K562 (cell line): ENCODE measurements at regions not wholly inside any gene's neighbourhood (a gene's known extent, or its start where the extent isn't known, plus 50 kb on each side); places are given as distances from the start of the nearest gene placed in this dataset.

Experiments
- ATAC-seq: fragments of 200-7000 bp; cut with Tn5 transposase; 3 replicates; pipeline ENCODE4 v1.9.1; 2020; ENCODE audit warnings: moderate library complexity
- BruUV-seq: library from RNA; stranded (reverse); fragments of 400-500 nt; replicated peaks from 2 replicates; lab custom pipeline; 2021; lab: Mats Ljungman, UMichigan
- CTCF ChIA-PET: fragments of 300-600 bp; formaldehyde crosslinking; extraction: SDS; loops from one replicate; lab custom pipeline; 2021; ENCODE audit warnings: low intra/inter-chr PET ratio; lab: Yijun Ruan, JAX
- POLR2A ChIA-PET: fragments of 300-600, 350-650 bp; sonication (Branson Sonifier 250); formaldehyde crosslinking; extraction: SDS; loops from one replicate; lab custom pipeline; 2021; ENCODE audit warnings: antibody characterized with exemption, inconsistent platforms; lab: Yijun Ruan, JAX
- DNase-seq, 4 experiments: peaks; one replicate each; pipeline versions ENCODE4 v3.0.0 to v3.0.0-alpha.2; 2011 to 2018; ENCODE audit warnings: low spot score in 3 of 4, mixed read lengths in 3 of 4; ENCODE audit errors: extremely low read depth in 1 of 4
- FAIRE-seq: peaks from 2 replicates; lab custom pipeline; 2011; peaks lifted over from hg19 to GRCh38; lab: Jason Lieb, UNC
- H2AFZ ChIP-seq: 2 replicates; pipeline ENCODE4 v1.6.0; 2011; ENCODE audit warnings: low read depth, low read length, control low read depth, inconsistent platforms
- H3K27ac ChIP-seq: fragments of 200-600 bp; 3 replicates; pipeline ENCODE4 v1.8.0; 2011; ENCODE audit warnings: low read depth, mild to moderate bottlenecking, control low read depth, inconsistent platforms, low read length, moderate library complexity, mixed read lengths; ENCODE audit errors: extremely low read depth
- H3K27me3 ChIP-seq, 2 experiments: fragments of 300-600 bp in 1 of 2; 2 replicates in 1 of 2; 3 replicates in 1 of 2; pipeline versions ENCODE4 v1.6.0 to v1.8.0; 2011; ENCODE audit warnings: inconsistent platforms in 2 of 2, low read length in 2 of 2, mild to moderate bottlenecking in 1 of 2, mixed read lengths in 1 of 2, moderate library complexity in 1 of 2; ENCODE audit not compliant: control insufficient read depth in 2 of 2, insufficient read depth in 2 of 2
- H3K36me3 ChIP-seq: fragments of 300-600 bp; 3 replicates; pipeline ENCODE4 v1.8.0; 2011; ENCODE audit warnings: mild to moderate bottlenecking, low read length, inconsistent platforms; ENCODE audit not compliant: control insufficient read depth, insufficient read depth
- H3K4me1 ChIP-seq, 2 experiments: fragments of 200-600 bp in 1 of 2; replicated peaks in 1 of 2; 2 replicates in 1 of 2; 3 replicates in 1 of 2; pipeline versions ENCODE4 v1.5.1 to v1.8.0; 2011; ENCODE audit warnings: inconsistent platforms in 2 of 2, low read length in 2 of 2, mild to moderate bottlenecking in 1 of 2, mixed read lengths in 1 of 2, moderate library complexity in 1 of 2; ENCODE audit not compliant: control insufficient read depth in 2 of 2, insufficient read depth in 2 of 2
- H3K4me2 ChIP-seq: 2 replicates; pipeline ENCODE4 v1.6.1; 2011; ENCODE audit warnings: low read length, control low read depth, inconsistent platforms, mixed read lengths; ENCODE audit not compliant: insufficient read depth
- H3K4me3 ChIP-seq: fragments of 200-600 bp; sonication (generic), shearing (Covaris generic); 2 replicates; pipeline ENCODE4 v1.5.1; 2016; ENCODE audit warnings: control low read depth, inconsistent platforms
- H3K79me2 ChIP-seq: fragments of 200-600 bp; 3 replicates; pipeline ENCODE4 v1.8.0; 2011; ENCODE audit warnings: low read length, inconsistent platforms; ENCODE audit not compliant: control insufficient read depth, insufficient read depth
- H3K9ac ChIP-seq, 2 experiments: 2 replicates each; pipeline versions ENCODE4 v1.6.0 to v1.6.1; 2011; ENCODE audit warnings: low read depth in 2 of 2, low read length in 2 of 2, control low read depth in 1 of 2, inconsistent platforms in 1 of 2, mild to moderate bottlenecking in 1 of 2, mixed read lengths in 1 of 2; ENCODE audit not compliant: insufficient read depth in 1 of 2
- H3K9me1 ChIP-seq: one replicate; pipeline ENCODE4 v1.6.0; 2011; ENCODE audit warnings: inconsistent platforms, mild to moderate bottlenecking, low read length, moderate library complexity; ENCODE audit not compliant: control insufficient read depth, insufficient read depth
- H3K9me3 ChIP-seq: replicated peaks from 2 replicates; pipeline ENCODE4 v1.5.1; 2011; ENCODE audit warnings: low read depth, low read length, inconsistent platforms; ENCODE audit not compliant: control insufficient read depth, insufficient read depth
- H4K20me1 ChIP-seq: replicated peaks from 2 replicates; pipeline ENCODE4 v1.6.1; 2011; ENCODE audit warnings: low read length, inconsistent platforms, mixed read lengths; ENCODE audit not compliant: control insufficient read depth, insufficient read depth
- CCNT2 ChIP-seq: IDR thresholded peaks from 2 replicates; pipeline ENCODE4 v1.6.1; 2011; ENCODE audit warnings: borderline replicate concordance, low read depth, mild to moderate bottlenecking, moderate library complexity, mixed read lengths, low read length; ENCODE audit not compliant: insufficient read length; ENCODE audit errors: extremely low read depth
- CHD1 ChIP-seq: fragments of 200-600 bp; sonication (generic); IDR thresholded peaks from one replicate; pipeline ENCODE4 v1.6.1; 2012; ENCODE audit warnings: mild to moderate bottlenecking, moderate library complexity, low read length, inconsistent platforms
- CHD2 ChIP-seq: IDR thresholded peaks from 2 replicates; pipeline ENCODE4 v1.6.1; 2011; ENCODE audit warnings: low read depth, low read length
- ILK ChIP-seq: fragments of 450-650 bp; IDR thresholded peaks from 2 replicates; pipeline ENCODE4 v1.6.1; 2016; ENCODE audit warnings: missing genetic modification characterization, low read depth, mild to moderate bottlenecking, missing compliant biosample characterization, moderate library complexity, borderline replicate concordance
- KAT7 ChIP-seq: sonication (generic); formaldehyde crosslinking; IDR thresholded peaks from 2 replicates; pipeline ENCODE4 v1.8.0; 2022; ENCODE audit warnings: missing genetic modification reagents, mild to moderate bottlenecking, borderline replicate concordance
- PHF8 ChIP-seq: fragments of 200-600 bp; sonication (generic); IDR thresholded peaks from 2 replicates; pipeline ENCODE4 v1.6.1; 2012; ENCODE audit warnings: mixed run types, mild to moderate bottlenecking, inconsistent platforms, low read length, moderate library complexity, borderline replicate concordance
- RBFOX2 ChIP-seq: fragments of 200-400 bp; formaldehyde crosslinking; IDR thresholded peaks from 2 replicates; pipeline ENCODE4 v1.6.1; 2017; ENCODE audit warnings: low read depth, mild to moderate bottlenecking, low read length, moderate library complexity
- SAFB ChIP-seq: fragments of 200-400 bp; formaldehyde crosslinking; IDR thresholded peaks from 2 replicates; pipeline ENCODE4 v1.6.1; 2017; ENCODE audit warnings: low read depth, low read length, borderline replicate concordance
- STAT5A ChIP-seq: IDR thresholded peaks from 2 replicates; pipeline ENCODE4 v1.6.1; 2012; ENCODE audit warnings: low read length, inconsistent platforms, borderline replicate concordance
- TCFL5 ChIP-seq: fragments of 250-450 bp; sonication (Bioruptor Pico); conservative IDR thresholded peaks from 2 replicates; pipeline ENCODE4 v1.6.1; 2021; ENCODE audit warnings: mild to moderate bottlenecking, moderate library complexity, matching md5 sums
- ZBTB34 ChIP-seq: fragments of 250-450 bp; sonication (Bioruptor Pico); IDR thresholded peaks from 2 replicates; pipeline ENCODE4 v1.8.0; 2021; ENCODE audit warnings: mild to moderate bottlenecking, moderate library complexity
- ZNF146 ChIP-seq: IDR thresholded peaks from one replicate; pipeline ENCODE4 v1.6.1; 2018; ENCODE audit warnings: missing compliant biosample characterization; ENCODE audit not compliant: unreplicated experiment
- ZNF561 ChIP-seq: fragments of 450-650 bp; formaldehyde crosslinking; conservative IDR thresholded peaks from 2 replicates; pipeline ENCODE4 v1.4.0; 2020; ENCODE audit warnings: mild to moderate bottlenecking, moderate library complexity
- WGBS: fragments of 100-300 bp; shearing (Covaris generic); methylation state at CpG from one replicate; pipeline ENCODE4 v1.1.6; 2016; ENCODE audit warnings: low coverage, mixed read lengths; ENCODE audit not compliant: insufficient coverage; ENCODE audit errors: missing lambda C conversion rate; 5-methylcytosine and 5-hydroxymethylcytosine counted together
- in situ Hi-C: fragments of 300-500 bp; cut with MboI; formaldehyde crosslinking; loops from 4 replicates; pipeline ENCODE4 v1.15.0; 2018; ENCODE audit warnings: inconsistent platforms, mixed read lengths
- intact Hi-C: fragments of 100-400 bp; cut with micrococcal nuclease; formaldehyde crosslinking; loops from 2 replicates; pipeline ENCODE4 v1.14.2; 2022

- no peak overlapping the region for H3K9ac ChIP-seq
- H4K20me1 ChIP-seq, result no peaks in the 10 kb centered on the region
- ATAC-seq (no peak), DNase-seq (no peak), FAIRE-seq (no peak)
- in situ Hi-C loops (no loop called here), intact Hi-C loops (no loop called here)
- no peaks in the 10 kb centered on the region for H3K27me3 ChIP-seq
- BruUV-seq, result no TSS peak
- no peak overlapping the region for H3K27ac ChIP-seq
- no peak overlapping the region for H3K4me3 ChIP-seq
- H3K4me2 ChIP-seq, result no peak overlapping the region
- 7% methylated on average over 3 of the region's 3 CpGs for WGBS
- TF ChIP-seq CHD2, result no peak
- no peak for TF ChIP-seq CCNT2
- no peak for TF ChIP-seq ZBTB34 (CRISPR knock-in tag)
- TF ChIP-seq STAT5A, result no peak
- TF ChIP-seq ZNF561 (CRISPR knock-in tag), result no peak
- TF ChIP-seq RBFOX2, result no peak
- no peak for TF ChIP-seq SAFB
- TF ChIP-seq ZNF146 (CRISPR knock-in tag), result no peak
- TF ChIP-seq KAT7, result no peak
- TF ChIP-seq ILK (tag), result no peak
- no peak for TF ChIP-seq PHF8
- no peak for TF ChIP-seq CHD1
- no peak for TF ChIP-seq TCFL5 (CRISPR knock-in tag)
- no peak overlapping the region for H2AFZ ChIP-seq
- H3K9me3 ChIP-seq, result no peaks in the 10 kb centered on the region
- no peaks in the 10 kb centered on the region for H3K36me3 ChIP-seq
- CTCF ChIA-PET, result no interaction called here
- POLR2A ChIA-PET, result no interaction called here
- H3K79me2 ChIP-seq, result no peaks in the 10 kb centered on the region
- no peaks in the 10 kb centered on the region for H3K9me1 ChIP-seq
- no peaks in the 10 kb centered on the region for H3K4me1 ChIP-seq
Measured at GRCh38 chr14:86513564-86513963, 983.6 kb downstream of the FLRT2 start.
